ENCODE measurements at regions not wholly inside any gene's neighbourhood (a gene's known extent, or its start where the extent isn't known, plus 50 kb on each side); places are given as distances from the start of the nearest gene placed in this dataset.
"Not testable (repeated sequence)": the region's sequence is repeated elsewhere in the genome, so short reads cannot be mapped to it uniquely, and the experiment has no call there.

- DNase-seq (ENCODE audit: low read depth): no peak
These were observed 86.5 kb upstream of the B3GAT1 start for GRCh38 chr11:134498326-134499139.

GRCh38 chr11:134497586-134497985 lies 85.5 kb upstream of the B3GAT1 start:
- DNase-seq (ENCODE audit: low read depth): no peak

GRCh38 chr11:134496058-134496457 lies 84.0 kb upstream of the B3GAT1 start:
- DNase-seq (ENCODE audit: low read depth): not testable (repeated sequence)

GRCh38 chr11:134494395-134494794 lies 82.4 kb upstream of the B3GAT1 start:
- DNase-seq (ENCODE audit: low read depth): not testable (repeated sequence)

GRCh38 chr11:134492411-134492810 lies 80.4 kb upstream of the B3GAT1 start:
- DNase-seq (ENCODE audit: low read depth): not testable (repeated sequence)

GRCh38 chr11:134489728-134490127 lies 77.7 kb upstream of the B3GAT1 start:
- DNase-seq (ENCODE audit: low read depth): no peak

- DNase-seq (ENCODE audit: low read depth): no peak
These were observed 76.9 kb upstream of the B3GAT1 start for GRCh38 chr11:134488913-134489312.

- DNase-seq (ENCODE audit: low read depth): no peak
These were observed 76.5 kb upstream of the B3GAT1 start for GRCh38 chr11:134488512-134488911.

GRCh38 chr11:134487696-134488095 lies 75.7 kb upstream of the B3GAT1 start:
- no peak for DNase-seq (ENCODE audit: low read depth)

GRCh38 chr11:134486704-134487103 lies 74.7 kb upstream of the B3GAT1 start:
- DNase-seq (ENCODE audit: low read depth): no peak

- DNase-seq (ENCODE audit: low read depth): no peak
These were observed 74.1 kb upstream of the B3GAT1 start for GRCh38 chr11:134486106-134486505.

GRCh38 chr11:134485316-134485715 lies 73.3 kb upstream of the B3GAT1 start:
- no peak for DNase-seq (ENCODE audit: low read depth)

- DNase-seq (ENCODE audit: low read depth): no peak
These were observed 71.8 kb upstream of the B3GAT1 start for GRCh38 chr11:134483857-134484256.

- no peak for DNase-seq (ENCODE audit: low read depth)
These were observed 71.2 kb upstream of the B3GAT1 start for GRCh38 chr11:134483291-134483690.

GRCh38 chr11:134482865-134483264 lies 70.8 kb upstream of the B3GAT1 start:
- DNase-seq (ENCODE audit: low read depth): no peak

- DNase-seq (ENCODE audit: low read depth): no peak
These were observed 70.0 kb upstream of the B3GAT1 start for GRCh38 chr11:134481933-134482527.

- DNase-seq (ENCODE audit: low read depth): no peak
These were observed 69.1 kb upstream of the B3GAT1 start for GRCh38 chr11:134481135-134481534.

- DNase-seq (ENCODE audit: low read depth): no peak
These were observed 68.2 kb upstream of the B3GAT1 start for GRCh38 chr11:134480136-134480712.

- no peak for DNase-seq (ENCODE audit: low read depth)
These were observed 67.4 kb upstream of the B3GAT1 start for GRCh38 chr11:134479206-134480135.

GRCh38 chr11:134478611-134479010 lies 66.6 kb upstream of the B3GAT1 start:
- DNase-seq (ENCODE audit: low read depth): no peak

- DNase-seq (ENCODE audit: low read depth): no peak
These were observed 66.1 kb upstream of the B3GAT1 start for GRCh38 chr11:134478176-134478575.

- DNase-seq (ENCODE audit: low read depth): no peak
These were observed 65.4 kb upstream of the B3GAT1 start for GRCh38 chr11:134477486-134477885.
